Mucosa of descending colon (tissue), 3 donors: ENCODE measurements at regions not wholly inside any gene's neighbourhood (a gene's known extent, or its start where the extent isn't known, plus 50 kb on each side); places are given as distances from the start of the nearest gene placed in this dataset.

Experiments
- ATAC-seq: fragments of 200-7000 bp; cut with Tn5 transposase; one replicate; pipeline ENCODE4 v1.9.1; 2020; ENCODE audit warnings: mild to moderate bottlenecking, moderate library complexity
- DNase-seq, 3 donors: peaks; one replicate each; pipeline ENCODE4 v3.0.0-alpha.2; 2020
- H3K36me3 ChIP-seq: fragments of 200-600 bp; one replicate; pipeline ENCODE4 v1.8.0; 2021; ENCODE audit warnings: low read depth, mild to moderate bottlenecking
- H3K4me1 ChIP-seq: fragments of 200-600 bp; one replicate; pipeline ENCODE4 v1.8.0; 2021; ENCODE audit warnings: low read depth, mild to moderate bottlenecking
- H3K4me3 ChIP-seq: fragments of 200-600 bp; one replicate; pipeline ENCODE4 v1.8.0; 2021; ENCODE audit warnings: mild to moderate bottlenecking
- H3K9me3 ChIP-seq: fragments of 200-600 bp; one replicate; pipeline ENCODE4 v1.8.0; 2021; ENCODE audit warnings: mild to moderate bottlenecking
- intact Hi-C, 2 donors: fragments of 100-400 bp; cut with DNase I in 1 of 2; cut with micrococcal nuclease in 1 of 2; formaldehyde crosslinking; loops; one replicate each; pipeline versions ENCODE4 v1.11.0 to v1.11.1; 2022; cut with DNase I, micrococcal nuclease
- TF ChIP-seq, protein P1 (sequence below): fragments of 200-600 bp; IDR thresholded peaks from one replicate; pipeline ENCODE4 v1.8.0; 2022; ENCODE audit warnings: antibody characterized with exemption, mild to moderate bottlenecking
- donor health status: DM: no; HTN: no; CAD: no; lungs with moderate emphysema.
- donor health status: DM: no; HTN: no; CAD: no.
- donor health status: DM: no; HTN: yes; CAD: no.

DNA sequence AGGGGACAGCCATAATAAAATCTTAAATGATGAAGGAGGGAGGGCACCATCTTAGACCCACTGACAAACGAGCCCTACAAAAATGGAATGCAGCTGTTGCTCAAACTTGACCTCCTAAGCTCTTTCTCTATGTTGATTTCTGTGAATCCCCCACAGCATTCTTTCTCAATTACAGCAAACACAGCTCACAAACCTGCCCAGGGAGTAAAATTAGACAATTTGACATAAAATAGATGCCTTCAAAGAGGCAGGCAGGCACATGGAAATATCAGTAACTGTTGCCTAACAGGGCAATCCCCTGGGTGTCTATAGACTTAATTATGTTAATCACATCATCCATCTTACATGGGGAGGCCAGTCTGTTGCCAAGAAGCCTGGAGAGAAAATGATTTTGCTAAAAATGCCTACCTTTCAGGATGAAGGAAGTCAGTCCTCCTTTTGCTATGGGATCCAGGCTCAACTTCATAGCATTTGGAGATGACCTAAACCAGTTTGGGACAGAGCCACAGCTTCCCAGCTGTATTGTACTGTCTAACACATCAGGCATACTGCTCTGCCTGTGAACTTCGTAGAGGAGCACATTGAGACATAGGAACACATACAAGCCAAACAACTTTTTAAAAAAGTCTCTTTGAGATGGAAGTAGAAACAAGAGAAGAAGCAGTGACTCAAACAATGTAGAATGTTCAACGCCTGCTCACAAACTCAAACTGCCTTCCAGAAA lies 1177.4 kb downstream of the SORCS1 start:
- ATAC-seq = no peak
- no peak for DNase-seq
- H3K4me3 ChIP-seq = no peak overlapping the region

DNA sequence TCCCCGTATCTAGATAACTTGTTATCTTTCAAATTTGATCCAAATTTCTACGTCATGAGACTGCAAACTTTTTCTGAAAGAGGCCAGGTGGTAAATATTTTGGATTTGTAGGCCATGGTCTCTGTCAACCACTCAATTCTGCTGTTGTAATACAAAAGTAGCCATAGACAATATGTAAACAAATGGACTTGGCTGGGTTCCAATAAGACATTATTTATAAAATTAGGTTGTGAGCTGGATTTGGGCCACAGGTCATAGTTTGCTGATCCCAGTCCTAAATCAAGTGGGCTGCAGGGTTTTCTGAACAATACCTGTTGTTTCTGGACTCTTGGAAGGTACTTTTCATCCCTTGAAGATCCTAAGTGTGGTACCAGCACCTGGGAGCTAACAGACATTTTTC lies 1178.0 kb downstream of the SORCS1 start:
- Histone ChIP-seq H3K4me3 (no peak overlapping the region), H3K4me1 (no peaks in the 10 kb centered on the region), H3K36me3 (no peaks in the 10 kb centered on the region), H3K9me3 (no peaks in the 10 kb centered on the region)
- ATAC-seq (no peak), DNase-seq (no peak)
- TF ChIP-seq, protein P1, sequence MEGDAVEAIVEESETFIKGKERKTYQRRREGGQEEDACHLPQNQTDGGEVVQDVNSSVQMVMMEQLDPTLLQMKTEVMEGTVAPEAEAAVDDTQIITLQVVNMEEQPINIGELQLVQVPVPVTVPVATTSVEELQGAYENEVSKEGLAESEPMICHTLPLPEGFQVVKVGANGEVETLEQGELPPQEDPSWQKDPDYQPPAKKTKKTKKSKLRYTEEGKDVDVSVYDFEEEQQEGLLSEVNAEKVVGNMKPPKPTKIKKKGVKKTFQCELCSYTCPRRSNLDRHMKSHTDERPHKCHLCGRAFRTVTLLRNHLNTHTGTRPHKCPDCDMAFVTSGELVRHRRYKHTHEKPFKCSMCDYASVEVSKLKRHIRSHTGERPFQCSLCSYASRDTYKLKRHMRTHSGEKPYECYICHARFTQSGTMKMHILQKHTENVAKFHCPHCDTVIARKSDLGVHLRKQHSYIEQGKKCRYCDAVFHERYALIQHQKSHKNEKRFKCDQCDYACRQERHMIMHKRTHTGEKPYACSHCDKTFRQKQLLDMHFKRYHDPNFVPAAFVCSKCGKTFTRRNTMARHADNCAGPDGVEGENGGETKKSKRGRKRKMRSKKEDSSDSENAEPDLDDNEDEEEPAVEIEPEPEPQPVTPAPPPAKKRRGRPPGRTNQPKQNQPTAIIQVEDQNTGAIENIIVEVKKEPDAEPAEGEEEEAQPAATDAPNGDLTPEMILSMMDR = no peak
- intact Hi-C loops = no loop called here

More for the DNA sequence above, 1177.4 kb downstream of the SORCS1 start:
- Histone ChIP-seq H3K36me3 (no peaks in the 10 kb centered on the region), H3K4me1 (no peaks in the 10 kb centered on the region), H3K9me3 (no peaks in the 10 kb centered on the region)
- TF ChIP-seq, protein P1 = no peak
- intact Hi-C loops = no loop called here

DNA sequence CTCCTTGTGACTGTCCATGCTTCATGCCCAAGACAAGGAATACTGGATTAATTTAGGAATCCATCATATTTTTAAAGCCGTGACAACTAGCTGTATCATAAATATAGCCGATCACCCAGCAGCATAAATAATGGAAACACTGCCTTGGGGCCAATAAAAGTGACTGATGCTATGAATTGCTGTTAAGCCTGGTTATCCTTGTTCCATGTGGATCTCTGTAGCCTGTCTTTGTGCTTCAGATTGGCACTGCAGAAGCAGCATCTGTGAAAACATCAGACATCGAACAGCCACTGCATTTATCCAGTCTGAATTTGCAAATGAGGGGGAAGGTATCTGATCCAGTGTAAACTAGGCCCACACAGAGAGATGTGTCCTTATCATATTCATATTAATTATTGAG lies 1181.8 kb downstream of the SORCS1 start:
- H3K4me3 ChIP-seq = no peak overlapping the region
- ATAC-seq (no peak), DNase-seq (no peak)
- no peaks in the 10 kb centered on the region for H3K9me3 ChIP-seq
- no peaks in the 10 kb centered on the region for H3K36me3 ChIP-seq
- TF ChIP-seq, protein P1 = no peak
- no peaks in the 10 kb centered on the region for H3K4me1 ChIP-seq
- intact Hi-C loops = no loop called here

DNA sequence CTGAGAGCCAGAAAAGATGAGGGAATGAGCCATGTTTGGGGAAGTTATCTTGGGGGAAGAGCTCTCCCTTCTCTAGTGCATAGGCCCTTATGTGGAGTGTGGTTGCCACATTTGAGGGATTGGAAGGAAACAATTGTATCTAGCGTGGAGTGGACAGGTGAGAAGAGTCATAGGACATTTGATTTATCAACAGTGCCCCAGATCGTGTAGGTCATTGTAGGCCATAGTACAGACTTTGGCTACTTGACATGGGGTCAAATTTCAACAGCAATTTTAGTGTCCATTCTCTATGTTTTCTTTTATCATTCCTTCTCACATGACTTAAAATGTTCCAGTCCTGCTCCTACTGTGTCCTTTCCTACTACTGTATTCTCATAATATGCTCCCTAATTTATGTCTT lies 1182.8 kb downstream of the SORCS1 start:
- Histone ChIP-seq H3K4me3 (no peak overlapping the region), H3K9me3 (no peaks in the 10 kb centered on the region), H3K4me1 (no peaks in the 10 kb centered on the region), H3K36me3 (no peaks in the 10 kb centered on the region)
- ATAC-seq (no peak), DNase-seq (no peak)
- intact Hi-C loops = no loop called here
- TF ChIP-seq, protein P1 = no peak

DNA sequence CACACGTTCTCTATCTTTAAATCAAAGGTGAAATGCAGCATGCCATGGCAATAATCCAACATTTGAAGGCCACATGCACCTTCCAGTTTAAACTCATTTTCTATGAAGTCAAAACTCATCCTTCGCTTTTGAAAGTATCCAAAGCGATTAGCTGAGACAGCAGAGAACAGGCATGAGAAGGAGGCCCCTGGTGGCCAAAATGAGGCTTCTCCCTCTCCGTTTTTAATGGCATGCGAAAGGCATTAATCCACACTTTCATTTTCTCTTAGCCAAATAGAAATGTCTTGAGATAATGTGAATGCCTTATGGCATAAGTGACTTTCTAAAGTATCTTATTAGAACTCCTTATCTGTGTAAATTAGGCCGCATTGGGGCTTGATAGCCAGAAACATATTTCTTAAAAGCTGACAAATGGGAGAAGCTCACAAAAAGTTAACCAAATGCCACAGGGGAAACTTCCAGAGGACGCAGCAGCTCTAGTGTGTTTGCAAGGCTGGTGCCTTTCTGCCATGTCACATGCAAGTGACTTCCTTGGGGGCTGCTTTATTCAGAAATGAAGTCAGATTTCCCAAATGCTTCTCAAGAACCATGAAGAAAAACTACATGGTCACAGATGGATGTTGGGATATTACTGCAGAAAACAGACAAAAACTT lies 1189.6 kb downstream of the SORCS1 start:
- TF ChIP-seq, protein P1 = no peak
- Histone ChIP-seq H3K9me3 (no peaks in the 10 kb centered on the region), H3K36me3 (no peaks in the 10 kb centered on the region), H3K4me1 (no peaks in the 10 kb centered on the region), H3K4me3 (no peak overlapping the region)
- intact Hi-C loops = no loop called here
- DNase-seq = peak in 1 of 3 donors; percentile 9
- no peak for ATAC-seq
